DMS153 (cell line): ENCODE measurements at regions not wholly inside any gene's neighbourhood (a gene's known extent, or its start where the extent isn't known, plus 50 kb on each side); places are given as distances from the start of the nearest gene placed in this dataset.

Experiments used
- DNase-seq: peaks from one replicate; lab custom pipeline; 2025; lab: John Stamatoyannopoulos, UW

DNA sequence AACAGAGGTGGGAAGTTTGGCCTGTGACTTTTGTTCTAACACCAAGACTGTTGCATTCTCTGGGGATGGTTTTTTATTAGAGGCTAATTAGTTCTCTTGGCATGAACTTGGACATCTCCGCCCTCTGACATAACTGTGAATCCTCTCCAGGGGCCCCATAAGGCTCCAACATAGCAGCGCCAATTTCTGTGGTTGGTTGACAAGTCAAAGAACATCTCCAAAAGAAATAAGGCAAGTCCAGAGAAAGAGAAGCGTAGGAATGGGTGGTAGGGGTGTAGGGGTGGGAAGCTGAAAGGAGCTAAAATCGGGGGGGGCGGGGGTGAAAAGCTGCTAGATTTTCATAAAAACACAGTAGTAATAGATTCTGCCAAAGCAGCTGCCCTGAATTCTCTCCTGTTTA lies 81.0 kb upstream of the DAB2 start:
- DNase-seq = no peak

- DNase-seq = no peak
These were observed 80.6 kb upstream of the DAB2 start for GRCh38 chr5:39505363-39505762.

DNA sequence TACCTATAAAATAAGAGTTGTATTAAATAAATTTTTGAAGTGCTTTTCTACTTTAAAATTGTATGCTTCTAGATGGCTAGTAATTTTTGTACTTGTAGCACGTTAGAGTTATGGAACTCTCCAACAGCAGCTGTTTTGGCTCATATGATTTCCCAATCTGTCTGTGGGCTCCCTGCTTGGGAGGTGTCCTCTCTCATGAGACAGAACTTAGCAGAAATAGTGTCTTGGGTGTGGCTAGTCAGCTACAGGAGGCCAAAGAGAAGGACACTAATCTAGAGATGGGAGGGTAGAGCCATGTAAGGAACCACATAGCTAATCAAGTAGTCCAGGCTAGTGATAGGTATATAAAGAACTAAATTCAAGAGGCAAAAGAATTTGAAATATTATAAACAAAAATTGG lies 78.4 kb upstream of the DAB2 start:
- no peak for DNase-seq

DNA sequence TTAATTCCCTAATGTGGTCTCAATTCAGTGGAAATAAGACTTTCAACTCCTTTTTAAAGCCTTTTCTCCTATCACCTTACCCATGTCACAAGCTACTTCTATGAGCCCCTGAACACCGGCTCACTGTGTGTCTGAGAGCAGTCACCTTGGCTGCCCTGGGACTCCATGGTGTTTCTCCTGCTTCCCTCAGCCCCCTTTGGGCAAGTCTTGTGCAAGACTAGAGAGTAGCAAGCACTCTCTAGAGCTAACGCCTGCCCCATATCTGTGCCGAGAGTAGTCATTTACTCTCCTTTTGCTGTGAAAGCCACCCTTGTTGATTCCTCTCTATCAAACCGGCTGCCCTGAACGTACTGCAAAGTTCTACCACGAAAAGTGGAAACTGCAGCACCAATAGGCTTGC lies 77.9 kb upstream of the DAB2 start:
- DNase-seq = no peak

DNA sequence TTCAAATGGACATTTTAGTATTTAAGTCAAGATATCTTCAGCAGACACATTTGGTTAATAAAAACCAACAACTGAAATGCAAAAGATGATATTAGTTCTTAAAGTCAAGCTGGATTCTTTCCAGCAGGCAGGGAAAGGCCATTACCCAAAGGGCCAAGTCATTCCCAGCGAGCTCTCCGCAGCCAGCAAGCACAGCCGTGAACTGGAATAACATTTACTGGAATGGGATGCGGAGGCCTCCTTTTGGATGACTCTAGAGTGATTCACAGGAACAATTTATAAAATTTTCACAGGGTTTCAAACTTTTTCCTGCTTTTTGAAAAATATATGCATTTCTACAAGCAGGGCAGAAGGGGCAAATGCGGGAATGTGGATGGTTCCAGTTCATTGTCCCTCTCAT lies 76.6 kb upstream of the DAB2 start:
- no peak for DNase-seq

GRCh38 chr5:39500551-39501175 lies 75.9 kb upstream of the DAB2 start:
- DNase-seq = no peak

DNA sequence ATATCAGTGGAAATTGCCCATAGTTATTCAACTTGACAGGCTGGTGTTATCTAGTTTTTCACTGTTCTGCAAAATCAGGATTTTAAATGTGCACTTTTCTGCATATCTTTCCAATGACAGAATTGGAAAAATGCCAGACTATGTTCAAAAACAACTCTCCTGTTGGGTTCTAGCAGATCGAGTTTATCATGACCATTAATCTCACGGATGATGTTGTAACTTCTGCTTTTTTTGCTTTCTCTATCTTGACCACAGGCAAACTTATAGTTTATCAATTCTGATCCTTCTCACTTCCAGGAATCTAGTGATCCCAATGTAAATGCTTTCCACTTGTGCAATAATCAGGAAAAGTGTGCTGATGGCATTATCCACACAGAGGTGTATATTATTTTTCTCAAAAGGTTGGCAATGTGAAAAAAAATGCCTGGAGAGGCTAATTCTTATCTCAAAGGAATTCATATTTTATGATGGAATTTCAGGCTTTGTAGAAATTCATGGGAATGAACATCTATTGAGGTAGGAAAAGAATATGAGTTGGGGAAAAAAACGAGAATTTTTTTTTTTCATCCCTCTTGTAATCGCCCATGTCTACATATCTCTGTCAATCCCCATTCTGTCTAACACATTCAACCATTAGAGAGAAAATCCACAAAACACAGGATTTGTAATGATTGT lies 73.6 kb upstream of the DAB2 start:
- DNase-seq = no peak

- DNase-seq = no peak
These were observed 72.5 kb upstream of the DAB2 start for GRCh38 chr5:39497322-39497721.

DNA sequence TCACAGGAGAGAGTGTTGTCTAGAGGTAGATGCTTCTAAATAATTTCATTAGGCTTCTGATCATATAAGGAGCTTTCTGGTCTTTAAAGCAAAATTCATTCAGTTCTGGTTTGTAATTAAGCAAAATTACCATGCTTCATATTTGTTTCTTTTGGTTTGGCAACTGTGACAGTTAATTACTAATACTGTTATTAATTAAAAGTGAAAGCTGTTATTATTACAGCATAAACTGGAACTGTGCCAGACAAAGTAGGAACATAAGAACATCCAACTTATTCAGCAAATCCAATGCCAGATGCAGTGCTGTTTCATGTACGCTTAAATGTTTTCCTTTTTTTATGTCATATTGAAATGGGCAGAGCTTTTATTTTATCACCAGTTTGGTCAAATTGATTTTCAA lies 70.4 kb upstream of the DAB2 start:
- no peak for DNase-seq

DNA sequence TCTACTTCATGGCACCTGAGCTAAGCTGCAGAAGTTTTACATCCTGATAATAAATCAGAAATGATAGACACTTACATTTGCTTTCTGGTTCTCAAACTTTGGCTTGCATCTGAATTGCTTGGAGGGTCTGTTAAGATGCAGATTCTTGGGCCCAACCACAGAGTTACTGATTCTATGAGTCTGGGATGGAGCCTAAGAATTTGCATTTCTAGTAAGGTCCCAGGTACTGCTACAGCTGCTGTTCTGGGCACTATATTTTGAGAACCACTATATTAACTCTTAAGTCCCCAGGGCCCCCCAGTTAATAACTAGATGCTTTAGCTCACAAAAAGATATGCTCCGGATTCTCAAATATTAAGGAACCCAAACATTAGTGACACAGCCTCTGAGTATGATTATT lies 69.8 kb upstream of the DAB2 start:
- DNase-seq = no peak

DNA sequence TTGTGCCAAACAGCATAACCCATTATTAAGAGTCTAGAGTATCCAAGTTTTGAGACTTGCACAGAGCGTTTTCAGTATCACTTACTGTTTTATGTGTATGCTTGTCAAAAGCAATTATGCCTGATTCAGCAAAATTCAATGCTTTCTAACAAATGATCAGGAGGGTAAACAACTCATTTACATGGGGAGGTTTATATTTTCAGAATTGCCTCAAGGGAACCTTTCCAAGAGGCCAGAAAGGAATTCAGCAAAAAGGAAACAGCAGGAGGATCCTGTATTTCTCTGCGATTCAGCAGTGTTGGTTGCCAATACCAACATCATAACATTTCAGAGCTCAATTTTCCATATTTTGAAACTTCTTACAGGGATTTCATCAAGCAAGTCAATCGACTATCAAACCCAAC lies 69.3 kb upstream of the DAB2 start:
- no peak for DNase-seq

DNA sequence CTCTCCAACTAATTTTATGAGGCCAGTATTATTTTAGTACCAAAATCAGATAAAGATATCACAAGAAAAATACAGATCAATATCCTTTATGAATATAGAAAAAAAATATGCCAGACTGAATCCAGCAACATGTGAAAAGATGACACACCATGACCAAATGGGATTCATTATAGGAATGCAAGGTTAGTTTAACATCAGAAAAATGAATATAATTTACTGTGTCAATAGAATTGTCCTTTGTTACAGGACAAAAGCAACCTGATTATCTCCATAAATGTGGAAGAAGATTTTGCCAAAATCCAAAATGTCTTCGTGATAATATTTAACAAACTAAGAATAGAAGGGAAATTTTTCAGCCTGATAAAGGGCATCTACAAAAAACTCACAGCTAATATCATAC lies 66.4 kb upstream of the DAB2 start:
- no peak for DNase-seq

DNA sequence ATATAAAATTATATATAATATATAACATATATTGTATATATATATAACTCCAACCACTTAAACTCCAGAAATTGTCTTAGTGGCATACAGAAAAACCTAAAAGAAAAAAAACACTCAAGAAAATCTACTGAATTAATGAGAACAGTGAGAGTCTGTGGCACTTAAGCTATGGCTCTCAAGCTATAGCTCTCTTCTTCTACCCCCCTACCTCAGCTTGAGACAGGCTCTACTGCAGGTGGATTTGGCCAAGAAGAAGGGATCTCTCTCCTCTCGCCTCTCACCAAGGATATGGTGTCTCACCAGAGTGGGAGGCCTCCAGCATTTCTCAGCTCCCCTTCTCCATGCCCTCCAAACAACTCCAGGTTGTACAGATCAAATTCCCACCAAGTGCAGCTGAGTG lies 64.5 kb upstream of the DAB2 start:
- no peak for DNase-seq

DNA sequence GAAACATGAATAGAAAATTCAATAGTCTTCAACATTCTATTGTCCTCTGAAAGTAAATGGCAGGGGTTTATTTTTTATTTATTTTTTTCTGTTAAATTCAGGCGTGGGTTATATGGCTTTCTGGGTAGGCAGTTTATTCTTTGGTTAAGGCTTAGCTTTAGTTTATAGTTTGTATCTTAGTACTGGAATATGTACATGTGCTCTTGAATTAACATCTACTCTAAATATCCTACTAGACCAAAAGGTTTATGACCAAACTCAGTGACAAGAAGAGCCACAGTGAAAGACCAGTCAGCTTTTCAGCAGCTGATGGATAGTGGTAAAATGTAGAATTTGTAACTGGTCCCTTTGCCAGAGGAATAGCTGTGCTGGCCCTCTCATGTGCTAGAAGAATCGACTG lies 62.0 kb upstream of the DAB2 start:
- no peak for DNase-seq

DNA sequence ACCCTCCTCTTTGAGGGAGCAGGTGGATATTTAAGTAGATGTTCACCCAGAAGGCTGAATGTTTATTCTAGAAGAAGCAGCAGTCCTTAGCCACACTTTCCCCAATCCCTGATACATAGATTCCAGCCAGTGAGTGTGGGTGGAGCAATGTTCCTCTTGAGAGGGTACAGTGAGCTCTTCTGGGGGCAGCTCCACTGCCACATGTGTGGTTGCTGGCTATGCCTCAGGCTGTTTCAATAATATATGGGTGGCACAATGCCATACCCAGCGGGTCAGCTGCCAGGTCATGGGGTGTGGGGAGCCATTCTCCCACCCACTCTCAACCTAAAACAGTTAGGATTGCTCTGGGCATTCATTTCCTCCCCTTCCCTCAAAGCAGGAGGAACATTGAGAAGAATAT lies 61.6 kb upstream of the DAB2 start:
- DNase-seq = no peak

GRCh38 chr5:39485079-39485478 lies 60.3 kb upstream of the DAB2 start:
- DNase-seq = no peak

DNA sequence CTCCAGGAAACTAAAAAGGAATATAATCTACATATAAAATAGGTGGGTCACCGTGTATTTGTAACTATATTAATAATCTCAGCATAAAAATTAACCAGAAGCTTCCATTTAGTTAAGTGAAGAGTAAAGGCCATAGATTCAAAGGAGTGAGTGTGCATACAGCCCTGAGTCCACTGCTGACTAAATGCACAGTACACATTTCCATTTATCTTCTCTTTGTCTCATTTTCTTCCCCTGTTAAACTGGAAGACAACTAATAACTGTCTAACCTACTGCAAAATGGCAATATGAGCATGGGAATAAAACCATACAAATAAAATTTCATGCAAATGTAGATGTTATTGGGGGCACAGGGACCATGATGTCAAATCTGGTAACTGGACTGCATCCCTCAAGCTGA lies 59.9 kb upstream of the DAB2 start:
- no peak for DNase-seq

DNA sequence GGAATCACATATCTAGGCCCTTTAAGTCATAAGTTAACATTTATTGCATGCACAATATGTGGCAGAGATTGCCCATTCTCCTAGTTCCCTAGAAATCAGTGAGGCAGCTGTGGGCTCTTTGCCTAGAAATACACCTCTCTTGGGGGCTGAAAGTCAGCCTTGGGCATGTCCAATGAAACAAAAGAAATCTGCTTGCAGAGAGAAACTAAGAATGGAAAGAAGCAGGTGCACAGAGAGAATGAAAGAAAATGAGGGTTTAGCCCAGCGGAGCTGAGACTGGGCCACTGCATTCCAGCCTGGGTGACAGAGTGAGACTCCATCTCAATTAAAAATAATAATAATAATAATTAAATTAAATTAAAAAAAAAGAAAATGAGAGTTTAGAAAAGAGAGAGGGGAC lies 57.3 kb upstream of the DAB2 start:
- DNase-seq = no peak

GRCh38 chr5:39479537-39479936 lies 54.8 kb upstream of the DAB2 start:
- DNase-seq = no peak

DNA sequence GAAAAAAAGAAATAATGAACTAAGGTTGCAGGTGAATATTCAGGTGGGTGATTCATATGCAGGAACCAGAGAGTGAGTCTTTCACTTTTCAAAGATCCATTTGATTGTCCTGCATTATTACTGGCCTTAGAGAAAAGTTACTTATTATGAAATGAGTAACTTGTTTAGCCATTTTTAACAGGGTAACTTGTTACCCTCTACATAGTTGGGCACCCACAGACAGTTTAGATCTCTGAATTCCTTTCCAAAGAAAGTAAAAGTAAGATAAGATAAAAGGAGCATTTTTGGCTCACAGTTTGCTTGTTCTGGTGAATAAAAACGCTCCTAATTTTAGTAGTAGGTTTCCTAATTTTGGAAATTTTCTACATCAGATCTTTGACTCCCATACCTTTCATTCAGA lies 54.1 kb upstream of the DAB2 start:
- DNase-seq = no peak

GRCh38 chr5:39476843-39477220 lies 52.1 kb upstream of the DAB2 start:
- no peak for DNase-seq

DNA sequence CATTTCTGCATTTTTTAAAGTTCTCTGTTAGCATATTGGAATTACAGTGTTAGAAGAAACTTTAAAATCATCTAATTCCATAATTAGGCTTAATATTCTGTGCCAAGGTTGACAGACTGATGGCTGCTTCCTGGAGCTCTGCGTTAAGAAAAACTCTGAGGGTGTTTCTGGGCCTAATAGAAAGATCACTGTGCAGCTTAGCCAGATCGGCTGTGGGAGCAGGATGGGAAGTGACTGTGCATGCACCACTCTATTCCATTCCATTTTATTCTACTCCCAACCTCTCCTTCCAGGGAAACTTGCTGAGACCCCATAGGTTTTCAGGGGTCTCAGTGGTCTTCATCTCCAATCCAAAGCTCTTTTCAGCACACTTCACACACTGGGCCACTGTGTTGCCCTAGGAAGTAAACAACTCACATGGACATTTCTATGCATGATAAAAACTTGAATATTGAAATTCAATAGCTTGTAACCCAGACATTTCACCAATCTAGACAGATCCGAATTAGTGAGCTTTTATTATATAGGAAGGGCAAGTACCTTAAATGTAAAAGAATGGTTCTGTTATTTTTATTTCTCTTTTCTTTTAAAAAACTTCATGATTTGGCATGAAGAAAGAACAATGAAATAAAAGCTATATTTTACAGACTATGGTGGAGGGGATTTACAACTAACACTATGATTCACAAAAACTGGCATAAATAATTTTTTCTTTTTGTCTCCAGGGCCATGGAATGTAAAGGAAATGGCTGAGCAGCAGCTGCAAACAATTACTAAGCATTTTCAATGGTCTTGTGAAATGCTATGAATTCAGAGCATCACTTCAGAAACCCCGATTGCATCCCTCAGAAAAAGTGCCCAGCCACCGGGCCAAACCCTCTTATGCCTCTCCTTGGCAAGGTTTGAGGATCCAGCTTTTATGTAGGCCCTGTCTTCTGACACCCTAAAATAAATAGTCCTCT lies 51.4 kb upstream of the DAB2 start:
- DNase-seq = no peak

DNA sequence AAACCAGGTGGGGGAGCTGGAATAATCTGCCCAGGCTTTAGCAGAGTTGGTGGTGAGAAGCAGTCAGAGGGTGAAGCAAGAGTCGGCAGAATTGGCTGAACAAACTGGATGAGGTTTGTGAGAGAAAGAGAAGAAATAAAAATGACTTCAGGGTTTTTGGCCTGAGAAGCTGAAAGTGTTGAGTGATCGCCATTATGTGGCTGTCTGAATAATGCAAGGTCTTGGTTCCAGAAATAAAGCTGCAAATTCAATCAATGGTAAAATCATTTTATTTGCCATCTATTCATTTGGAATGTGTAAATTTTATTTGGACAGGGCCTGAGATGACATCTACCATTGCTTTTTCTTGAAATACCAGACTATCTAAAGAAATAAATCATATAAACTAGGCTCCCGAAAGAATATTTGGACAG lies 50.4 kb upstream of the DAB2 start:
- DNase-seq = no peak
